CD4-positive, CD25-positive, alpha-beta regulatory T cell (primary cell): ENCODE measurements at regions not wholly inside any gene's neighbourhood (a gene's known extent, or its start where the extent isn't known, plus 50 kb on each side); places are given as distances from the start of the nearest gene placed in this dataset.

Experiments used
- ATAC-seq, 2 donors: fragments of 150-1000 bp; cut with Tn5 transposase; one replicate each; pipeline ENCODE4 v1.10.0; 2021; ENCODE audit warnings: low read depth in 2 of 2, moderate number of reproducible peaks in 2 of 2, moderate library complexity in 1 of 2
- DNase-seq, 3 donors: peaks; one replicate each; pipeline versions ENCODE4 v3.0.0 to v3.0.0-alpha.2; 2012 to 2022; ENCODE audit warnings: mixed read lengths in 1 of 3
- H3K27ac ChIP-seq: one replicate; pipeline ENCODE4 v1.7.0; 2013; ENCODE audit warnings: mild to moderate bottlenecking, low read length; ENCODE audit not compliant: insufficient read depth, poor library complexity, severe bottlenecking
- H3K27me3 ChIP-seq: one replicate; pipeline ENCODE4 v1.7.0; 2013; ENCODE audit warnings: low read length; ENCODE audit not compliant: control insufficient read depth, insufficient read depth
- H3K36me3 ChIP-seq: one replicate; pipeline ENCODE4 v1.7.0; 2013; ENCODE audit warnings: mild to moderate bottlenecking, low read length, moderate library complexity; ENCODE audit not compliant: control insufficient read depth, insufficient read depth
- H3K4me1 ChIP-seq: 2 replicates; pipeline ENCODE4 v1.7.0; 2013; ENCODE audit warnings: mild to moderate bottlenecking, low read length; ENCODE audit not compliant: insufficient read depth, control insufficient read depth, poor library complexity, severe bottlenecking
- H3K4me3 ChIP-seq: one replicate; pipeline ENCODE4 v1.7.0; 2013; ENCODE audit warnings: low read depth, mild to moderate bottlenecking, low read length, moderate library complexity
- H3K9me3 ChIP-seq, 2 experiments: 1 replicate in 1 of 2; 2 replicates in 1 of 2; pipeline ENCODE4 v1.7.0; 2013; ENCODE audit warnings: low read length in 2 of 2, mild to moderate bottlenecking in 1 of 2, moderate library complexity in 1 of 2; ENCODE audit not compliant: control insufficient read depth in 2 of 2
- H3K27ac Mint-ChIP-seq, 3 donors: one replicate each; pipeline ENCODE4 v1.8.0; 2020 to 2022; ENCODE audit warnings: mild to moderate bottlenecking in 3 of 3, mixed read lengths in 3 of 3, moderate library complexity in 2 of 3
- H3K27me3 Mint-ChIP-seq: one replicate; pipeline ENCODE4 v1.8.0; 2022; ENCODE audit warnings: mild to moderate bottlenecking, mixed read lengths
- H3K36me3 Mint-ChIP-seq: one replicate; pipeline ENCODE4 v1.8.0; 2020; ENCODE audit warnings: mixed read lengths
- H3K4me1 Mint-ChIP-seq, 4 donors: one replicate each; pipeline ENCODE4 v1.8.0; 2020 to 2022; ENCODE audit warnings: mixed read lengths in 4 of 4, mild to moderate bottlenecking in 1 of 4
- H3K4me3 Mint-ChIP-seq, 4 donors: one replicate each; pipeline ENCODE4 v1.8.0; 2020 to 2022; ENCODE audit warnings: mild to moderate bottlenecking in 4 of 4, mixed read lengths in 4 of 4, moderate library complexity in 3 of 4
- H3K9me3 Mint-ChIP-seq, 7 donors: one replicate each; pipeline ENCODE4 v1.8.0; 2020 to 2022; ENCODE audit warnings: mixed read lengths in 7 of 7, mild to moderate bottlenecking in 3 of 7, moderate library complexity in 2 of 7

DNA sequence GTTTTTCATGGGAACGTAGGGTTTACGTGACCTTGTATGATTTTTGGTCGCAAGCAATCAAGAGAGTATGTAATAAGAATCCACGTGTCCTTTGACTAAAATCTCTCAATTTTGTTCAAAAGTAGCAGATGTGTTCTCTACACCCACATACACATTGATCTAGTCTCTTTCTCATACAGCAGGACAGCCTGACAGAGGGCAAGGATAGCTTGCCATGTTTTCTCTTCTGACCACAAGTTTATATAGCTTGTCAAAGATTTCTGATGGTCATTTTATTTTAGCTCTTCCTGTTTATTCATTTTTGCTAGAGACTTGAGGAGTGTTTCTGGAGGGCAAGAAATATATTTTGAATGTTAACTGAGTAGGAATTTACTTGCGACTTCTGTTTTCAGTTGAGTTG lies 570.2 kb upstream of the ALCAM start:
- Mint-ChIP-seq H3K36me3 (no peaks in the 10 kb centered on the region), H3K27ac (no peak overlapping the region), H3K4me1 (no peaks in the 10 kb centered on the region), H3K4me3 (no peak overlapping the region), H3K9me3 (peaks cover 0 to 3% (median 0%) of the 10 kb centered on the region in 7 donors), H3K27me3 (no peaks in the 10 kb centered on the region)
- Histone ChIP-seq H3K27me3 (no peaks in the 10 kb centered on the region), H3K4me3 (no peak overlapping the region), H3K36me3 (no peaks in the 10 kb centered on the region), H3K27ac (no peak overlapping the region), H3K4me1 (no peaks in the 10 kb centered on the region), H3K9me3 (no peaks in the 10 kb centered on the region)
- ATAC-seq (no peak), DNase-seq (no peak)

DNA sequence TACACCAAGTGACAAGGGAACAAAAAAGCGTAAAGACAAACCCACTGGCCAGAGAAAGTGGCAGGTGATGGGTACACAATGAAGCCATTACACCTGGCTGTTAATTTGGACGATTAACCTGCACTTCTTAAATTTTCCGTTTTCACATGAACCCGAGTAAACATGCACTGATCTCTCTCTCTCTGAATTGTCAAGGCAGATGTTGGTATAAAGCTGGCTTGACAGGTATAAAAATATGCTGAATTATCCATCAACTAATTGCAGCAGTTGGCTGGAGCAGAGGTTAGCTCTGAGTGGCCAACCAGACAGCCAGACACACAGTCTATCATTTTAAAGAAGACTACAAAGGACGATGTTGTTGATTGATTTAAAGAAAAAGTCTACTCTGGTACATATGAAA lies 561.7 kb upstream of the ALCAM start:
- Histone ChIP-seq H3K27me3 (no peaks in the 10 kb centered on the region), H3K9me3 (no peaks in the 10 kb centered on the region), H3K4me1 (no peaks in the 10 kb centered on the region), H3K4me3 (no peak overlapping the region), H3K27ac (no peak overlapping the region), H3K36me3 (no peaks in the 10 kb centered on the region)
- ATAC-seq, result no peak
- Mint-ChIP-seq H3K4me3 (no peak overlapping the region), H3K4me1 (no peaks in the 10 kb centered on the region), H3K27ac (no peak overlapping the region), H3K27me3 (no peaks in the 10 kb centered on the region), H3K36me3 (no peaks in the 10 kb centered on the region), H3K9me3 (peaks cover 0 to 14% (median 1%) of the 10 kb centered on the region in 7 donors)
- DNase-seq, result no peak

DNA sequence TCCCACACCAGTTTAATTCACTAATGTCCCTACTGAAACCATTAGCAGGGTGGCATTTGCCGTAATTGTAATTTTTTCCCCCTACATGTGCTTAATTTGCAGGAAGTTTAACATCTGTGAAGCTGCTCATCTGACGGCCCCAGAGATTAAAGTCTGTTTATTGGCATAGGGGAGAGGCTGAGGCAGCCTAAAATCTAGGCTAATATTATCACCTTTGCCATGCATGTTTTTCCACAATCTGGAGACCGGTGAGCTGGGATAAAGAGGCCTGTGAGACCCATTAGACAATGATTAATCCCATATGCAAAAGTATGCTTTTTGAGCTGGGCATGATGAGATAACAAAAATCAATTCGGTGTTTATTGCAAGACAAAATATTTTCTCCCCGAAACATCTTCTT lies 561.2 kb upstream of the ALCAM start:
- peaks cover 0 to 14% (median 1%) of the 10 kb centered on the region in 7 donors for H3K9me3 Mint-ChIP-seq
- H3K4me1 Mint-ChIP-seq, result no peaks in the 10 kb centered on the region
- DNase-seq (no peak), ATAC-seq (no peak)
- Histone ChIP-seq H3K4me3 (no peak overlapping the region), H3K36me3 (no peaks in the 10 kb centered on the region), H3K9me3 (no peaks in the 10 kb centered on the region), H3K4me1 (no peaks in the 10 kb centered on the region), H3K27ac (no peak overlapping the region), H3K27me3 (no peaks in the 10 kb centered on the region)
- H3K4me3 Mint-ChIP-seq, result no peak overlapping the region
- no peak overlapping the region for H3K27ac Mint-ChIP-seq
- no peaks in the 10 kb centered on the region for H3K27me3 Mint-ChIP-seq
- no peaks in the 10 kb centered on the region for H3K36me3 Mint-ChIP-seq

DNA sequence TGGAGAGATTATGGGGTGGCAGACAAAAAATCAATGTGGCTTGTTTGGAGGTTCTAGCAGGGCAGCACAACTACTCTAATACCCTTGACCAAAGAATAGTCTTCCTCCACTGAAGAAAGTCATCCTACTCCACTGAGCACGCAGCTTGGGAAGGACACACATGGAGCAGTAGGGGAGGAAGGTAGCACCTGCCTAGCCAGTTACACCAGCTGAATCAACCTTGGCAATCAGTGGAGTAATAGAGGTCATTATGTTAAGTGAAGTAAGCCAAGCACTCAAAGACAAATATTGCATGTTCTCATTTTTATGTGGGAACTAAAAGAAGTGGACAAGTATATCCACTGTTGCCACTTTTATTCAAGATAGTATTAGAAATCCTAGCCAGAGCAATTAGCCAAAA lies 555.8 kb upstream of the ALCAM start:
- Mint-ChIP-seq H3K4me3 (no peak overlapping the region), H3K27me3 (no peaks in the 10 kb centered on the region), H3K4me1 (no peaks in the 10 kb centered on the region), H3K27ac (no peak overlapping the region), H3K9me3 (peaks cover 0 to 11% (median 1%) of the 10 kb centered on the region in 7 donors), H3K36me3 (no peaks in the 10 kb centered on the region)
- ATAC-seq (no peak), DNase-seq (no peak)
- H3K27ac ChIP-seq, result no peak overlapping the region
- H3K4me1 ChIP-seq, result no peaks in the 10 kb centered on the region
- no peak overlapping the region for H3K4me3 ChIP-seq
- no peaks in the 10 kb centered on the region for H3K27me3 ChIP-seq
- no peaks in the 10 kb centered on the region for H3K9me3 ChIP-seq
- no peaks in the 10 kb centered on the region for H3K36me3 ChIP-seq

DNA sequence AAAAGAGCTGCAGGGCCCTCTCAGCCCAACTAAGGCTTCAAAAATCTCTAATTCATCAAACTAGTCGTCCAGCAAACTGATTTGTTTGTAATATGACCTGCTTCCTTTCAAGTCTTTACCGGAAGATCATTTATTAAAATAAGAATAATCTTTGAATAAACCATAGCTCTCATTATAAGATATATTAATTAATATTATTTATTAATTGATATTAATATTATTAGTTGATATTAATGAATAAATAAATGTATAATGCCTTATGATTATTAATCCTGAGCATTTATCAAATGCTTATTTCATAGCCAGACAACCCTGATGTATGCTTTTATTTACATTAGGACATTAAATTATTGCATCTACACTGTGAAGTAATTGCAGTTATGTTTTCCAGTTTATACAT lies 550.7 kb upstream of the ALCAM start:
- H3K4me3 Mint-ChIP-seq, result no peak overlapping the region
- peaks cover 6% of the 10 kb centered on the region for H3K27me3 Mint-ChIP-seq

DNA sequence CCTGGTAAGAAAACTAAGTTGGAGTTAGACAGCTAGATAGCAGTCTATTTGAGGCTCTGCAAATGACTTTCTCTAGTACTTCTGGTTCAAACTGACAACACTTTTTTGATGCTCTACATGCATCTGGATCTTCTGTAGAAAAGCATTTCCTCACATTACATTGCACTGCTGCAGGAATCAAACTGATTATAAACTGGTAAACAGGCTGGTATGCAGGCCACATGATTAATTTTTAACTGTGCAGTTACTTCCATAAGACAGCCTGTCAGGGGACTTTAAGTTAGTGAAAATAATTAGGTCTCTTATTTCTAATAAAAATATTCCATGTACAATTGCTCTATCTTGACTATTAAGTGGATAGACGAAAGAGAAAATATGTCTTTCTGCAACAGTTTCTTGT lies 550.0 kb upstream of the ALCAM start:
- DNase-seq, result no peak
- peaks cover 6% of the 10 kb centered on the region for H3K27me3 Mint-ChIP-seq
- no peaks in the 10 kb centered on the region for H3K36me3 Mint-ChIP-seq
- no peak for ATAC-seq
- peaks cover 0 to 11% (median 6%) of the 10 kb centered on the region in 7 donors for H3K9me3 Mint-ChIP-seq
- no peak overlapping the region for H3K27ac ChIP-seq
- no peaks in the 10 kb centered on the region for H3K36me3 ChIP-seq
- no peaks in the 10 kb centered on the region for H3K27me3 ChIP-seq
- no peaks in the 10 kb centered on the region for H3K4me1 ChIP-seq
- no peak overlapping the region for H3K27ac Mint-ChIP-seq
- no peaks in the 10 kb centered on the region for H3K9me3 ChIP-seq
- no peak overlapping the region for H3K4me3 Mint-ChIP-seq
- H3K4me1 Mint-ChIP-seq, result no peaks in the 10 kb centered on the region
- H3K4me3 ChIP-seq, result no peak overlapping the region

More for the DNA sequence above, 550.7 kb upstream of the ALCAM start:
- H3K36me3 ChIP-seq, result no peaks in the 10 kb centered on the region
- no peaks in the 10 kb centered on the region for H3K36me3 Mint-ChIP-seq
- no peak overlapping the region for H3K27ac ChIP-seq
- H3K9me3 ChIP-seq, result no peaks in the 10 kb centered on the region
- no peaks in the 10 kb centered on the region for H3K4me1 Mint-ChIP-seq
- H3K9me3 Mint-ChIP-seq, result peaks cover 0 to 11% (median 5%) of the 10 kb centered on the region in 7 donors
- DNase-seq (no peak), ATAC-seq (no peak)
- H3K27me3 ChIP-seq, result no peaks in the 10 kb centered on the region
- H3K27ac Mint-ChIP-seq, result no peak overlapping the region
- no peaks in the 10 kb centered on the region for H3K4me1 ChIP-seq
- no peak overlapping the region for H3K4me3 ChIP-seq

DNA sequence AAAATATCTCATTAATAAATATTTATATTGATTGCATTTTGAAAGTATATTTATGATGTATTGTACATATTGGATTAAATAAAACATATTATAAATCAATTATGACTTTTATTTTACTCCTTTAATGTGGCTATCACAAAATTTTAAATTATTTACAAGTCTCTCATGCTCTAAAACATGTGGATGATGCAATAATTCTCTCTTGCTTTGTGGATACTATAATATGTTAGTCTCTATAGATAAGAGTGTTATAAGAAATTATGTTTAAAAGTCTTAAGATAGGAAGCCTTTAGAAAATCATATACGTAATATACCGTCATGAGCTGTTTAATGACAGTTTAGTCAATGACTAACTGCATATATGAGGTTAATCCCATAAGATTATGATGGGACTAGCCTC lies 547.4 kb upstream of the ALCAM start:
- H3K4me3 Mint-ChIP-seq, result no peak overlapping the region
- H3K4me3 ChIP-seq, result no peak overlapping the region
- no peaks in the 10 kb centered on the region for H3K9me3 ChIP-seq
- no peaks in the 10 kb centered on the region for H3K27me3 ChIP-seq
- no peaks in the 10 kb centered on the region for H3K4me1 Mint-ChIP-seq
- peaks cover 0 to 14% (median 7%) of the 10 kb centered on the region in 7 donors for H3K9me3 Mint-ChIP-seq
- no peaks in the 10 kb centered on the region for H3K4me1 ChIP-seq
- no peaks in the 10 kb centered on the region for H3K36me3 Mint-ChIP-seq
- DNase-seq (no peak), ATAC-seq (no peak)
- H3K27me3 Mint-ChIP-seq, result peaks cover 6% of the 10 kb centered on the region
- H3K27ac Mint-ChIP-seq, result no peak overlapping the region
- no peaks in the 10 kb centered on the region for H3K36me3 ChIP-seq
- H3K27ac ChIP-seq, result no peak overlapping the region

DNA sequence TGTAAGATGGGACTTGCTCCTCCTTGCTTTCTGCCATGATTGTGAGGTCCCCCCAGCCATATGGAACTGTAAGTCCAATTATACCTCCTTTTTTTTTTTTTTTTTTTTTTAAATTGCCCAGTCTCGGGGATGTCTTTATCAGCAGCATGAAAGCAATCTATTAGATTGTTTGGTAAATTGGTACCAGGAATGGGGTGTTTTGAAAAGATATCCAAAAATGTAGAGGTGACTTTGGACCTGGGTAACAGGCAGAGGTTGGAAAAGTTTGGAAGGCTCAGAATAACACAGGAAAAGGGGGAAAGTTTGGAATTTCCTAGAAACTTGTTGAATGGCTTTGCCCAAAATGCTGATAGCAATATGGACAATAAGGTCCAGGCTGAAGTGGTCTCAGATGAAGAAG lies 545.8 kb upstream of the ALCAM start:
- Mint-ChIP-seq H3K27ac (no peak overlapping the region), H3K27me3 (peaks cover 6% of the 10 kb centered on the region), H3K4me3 (no peak overlapping the region), H3K9me3 (peaks cover 0 to 14% (median 7%) of the 10 kb centered on the region in 7 donors), H3K4me1 (no peaks in the 10 kb centered on the region), H3K36me3 (no peaks in the 10 kb centered on the region)
- no peak for ATAC-seq
- no peak overlapping the region for H3K4me3 ChIP-seq
- DNase-seq, result no peak
- H3K27me3 ChIP-seq, result no peaks in the 10 kb centered on the region
- no peak overlapping the region for H3K27ac ChIP-seq
- no peaks in the 10 kb centered on the region for H3K9me3 ChIP-seq
- H3K4me1 ChIP-seq, result no peaks in the 10 kb centered on the region
- H3K36me3 ChIP-seq, result no peaks in the 10 kb centered on the region
